ENCODE measurements at regions not wholly inside any gene's neighbourhood (a gene's known extent, or its start where the extent isn't known, plus 50 kb on each side); places are given as distances from the start of the nearest gene placed in this dataset.

- intact Hi-C loops (cut with micrococcal nuclease) = no loop called here
- H3K27me3 Mint-ChIP-seq = no peaks in the 10 kb centered on the region
- no peak for DNase-seq
- ChIA-PET CTCF (interaction anchor here (0.6 kb wide), 1 partner anchor 42 kb away, joined by 3 read pairs; no protein-coding TSS in a partner anchor), POLR2A (no interaction called here)
- no peak overlapping the region for H3K4me3 Mint-ChIP-seq
- no peak for ATAC-seq (ENCODE audit: low read depth)
- H3K9me3 Mint-ChIP-seq = no peaks in the 10 kb centered on the region
- no peaks in the 10 kb centered on the region for H3K4me1 Mint-ChIP-seq
- no peak for TF ChIP-seq CTCF (IDR thresholded peaks at IDR 0.05)
- no peaks in the 10 kb centered on the region for H3K36me3 Mint-ChIP-seq (ENCODE audit: low read depth)
- H3K27ac Mint-ChIP-seq = no peak overlapping the region
Measured at GRCh38 chr2:104279646-104280045, 574.3 kb upstream of the POU3F3 start.

- intact Hi-C loops (cut with micrococcal nuclease) = no loop called here
Measured at GRCh38 chr2:104280216-104280615, 573.7 kb upstream of the POU3F3 start.

GRCh38 chr2:104286841-104287240 is 567.1 kb upstream of the POU3F3 start:
- H3K9me3 Mint-ChIP-seq = no peaks in the 10 kb centered on the region
- no peaks in the 10 kb centered on the region for H3K27me3 Mint-ChIP-seq
- ATAC-seq (ENCODE audit: low read depth) = no peak
- ChIA-PET POLR2A (no interaction called here), CTCF (no interaction called here)
- H3K36me3 Mint-ChIP-seq (ENCODE audit: low read depth) = no peaks in the 10 kb centered on the region
- H3K4me3 Mint-ChIP-seq = no peak overlapping the region
- H3K27ac Mint-ChIP-seq = no peak overlapping the region
- intact Hi-C loops (cut with micrococcal nuclease) = no loop called here
- H3K4me1 Mint-ChIP-seq = no peaks in the 10 kb centered on the region
- TF ChIP-seq CTCF (IDR thresholded peaks at IDR 0.05) = no peak
- DNase-seq = no peak

More at GRCh38 chr2:104280216-104280615, 573.7 kb upstream of the POU3F3 start:
- no peak overlapping the region for H3K4me3 Mint-ChIP-seq
- no peaks in the 10 kb centered on the region for H3K27me3 Mint-ChIP-seq
- H3K36me3 Mint-ChIP-seq (ENCODE audit: low read depth) = no peaks in the 10 kb centered on the region
- ChIA-PET POLR2A (no interaction called here), CTCF (interaction anchor here (0.6 kb wide), 1 partner anchor 42 kb away, joined by 3 read pairs; no protein-coding TSS in a partner anchor)
- H3K27ac Mint-ChIP-seq = no peak overlapping the region
- ATAC-seq (ENCODE audit: low read depth) = no peak
- H3K4me1 Mint-ChIP-seq = no peaks in the 10 kb centered on the region
- DNase-seq = no peak
- no peaks in the 10 kb centered on the region for H3K9me3 Mint-ChIP-seq
- no peak for TF ChIP-seq CTCF (IDR thresholded peaks at IDR 0.05)

GRCh38 chr2:104289651-104290565 is 564.0 kb upstream of the POU3F3 start:
- no peak for ATAC-seq (ENCODE audit: low read depth)
- no peaks in the 10 kb centered on the region for H3K36me3 Mint-ChIP-seq (ENCODE audit: low read depth)
- POLR2A ChIA-PET = no interaction called here
- TF ChIP-seq CTCF (IDR thresholded peaks at IDR 0.05) = no peak
- H3K27me3 Mint-ChIP-seq = no peaks in the 10 kb centered on the region
- H3K4me3 Mint-ChIP-seq = no peak overlapping the region
- CTCF ChIA-PET = no interaction called here
- no peak for DNase-seq
- peaks cover 2% of the 10 kb centered on the region for H3K9me3 Mint-ChIP-seq
- no peak overlapping the region for H3K27ac Mint-ChIP-seq
- intact Hi-C loops (cut with micrococcal nuclease) = no loop called here
- no peaks in the 10 kb centered on the region for H3K4me1 Mint-ChIP-seq

GRCh38 chr2:104290566-104290891 is 563.4 kb upstream of the POU3F3 start:
- peaks cover 2% of the 10 kb centered on the region for H3K9me3 Mint-ChIP-seq
- ChIA-PET POLR2A (no interaction called here), CTCF (no interaction called here)
- no peaks in the 10 kb centered on the region for H3K36me3 Mint-ChIP-seq (ENCODE audit: low read depth)
- intact Hi-C loops (cut with micrococcal nuclease) = no loop called here
- no peak overlapping the region for H3K4me3 Mint-ChIP-seq
- no peak overlapping the region for H3K27ac Mint-ChIP-seq
- DNase-seq = no peak
- ATAC-seq (ENCODE audit: low read depth) = no peak
- H3K27me3 Mint-ChIP-seq = no peaks in the 10 kb centered on the region
- no peak for TF ChIP-seq CTCF (IDR thresholded peaks at IDR 0.05)
- no peaks in the 10 kb centered on the region for H3K4me1 Mint-ChIP-seq
